ENCODE measurements at regions not wholly inside any gene's neighbourhood (a gene's known extent, or its start where the extent isn't known, plus 50 kb on each side); places are given as distances from the start of the nearest gene placed in this dataset.

GRCh38 chr6:146865756-146866379, 267.1 kb downstream of the ADGB start:
- Histone ChIP-seq H3K4me3 (ENCODE audit: severe bottlenecking) (no peak overlapping the region), H3K36me3 (ENCODE audit: low read depth) (no peaks in the 10 kb centered on the region), H3K4me1 (ENCODE audit: insufficient read depth, poor library complexity, severe bottlenecking) (no peaks in the 10 kb centered on the region), H3K27me3 (ENCODE audit: insufficient read depth, poor library complexity, severe bottlenecking) (no peaks in the 10 kb centered on the region), H3K27ac (ENCODE audit: poor library complexity, severe bottlenecking) (no peak overlapping the region), H3K9me3 (ENCODE audit: severe bottlenecking) (no peaks in the 10 kb centered on the region)
- DNase-seq (ENCODE audit: low spot score) (no peak), ATAC-seq (ENCODE audit: low read depth) (no peak)
- TF ChIP-seq, protein P1, sequence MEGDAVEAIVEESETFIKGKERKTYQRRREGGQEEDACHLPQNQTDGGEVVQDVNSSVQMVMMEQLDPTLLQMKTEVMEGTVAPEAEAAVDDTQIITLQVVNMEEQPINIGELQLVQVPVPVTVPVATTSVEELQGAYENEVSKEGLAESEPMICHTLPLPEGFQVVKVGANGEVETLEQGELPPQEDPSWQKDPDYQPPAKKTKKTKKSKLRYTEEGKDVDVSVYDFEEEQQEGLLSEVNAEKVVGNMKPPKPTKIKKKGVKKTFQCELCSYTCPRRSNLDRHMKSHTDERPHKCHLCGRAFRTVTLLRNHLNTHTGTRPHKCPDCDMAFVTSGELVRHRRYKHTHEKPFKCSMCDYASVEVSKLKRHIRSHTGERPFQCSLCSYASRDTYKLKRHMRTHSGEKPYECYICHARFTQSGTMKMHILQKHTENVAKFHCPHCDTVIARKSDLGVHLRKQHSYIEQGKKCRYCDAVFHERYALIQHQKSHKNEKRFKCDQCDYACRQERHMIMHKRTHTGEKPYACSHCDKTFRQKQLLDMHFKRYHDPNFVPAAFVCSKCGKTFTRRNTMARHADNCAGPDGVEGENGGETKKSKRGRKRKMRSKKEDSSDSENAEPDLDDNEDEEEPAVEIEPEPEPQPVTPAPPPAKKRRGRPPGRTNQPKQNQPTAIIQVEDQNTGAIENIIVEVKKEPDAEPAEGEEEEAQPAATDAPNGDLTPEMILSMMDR (IDR thresholded peaks at IDR 0.05; ENCODE audit: poor library complexity, severe bottlenecking): no peak

GRCh38 chr6:146866731-146867414, 268.1 kb downstream of the ADGB start:
- no peak for ATAC-seq (ENCODE audit: low read depth)
- TF ChIP-seq, protein P1 (IDR thresholded peaks at IDR 0.05; ENCODE audit: poor library complexity, severe bottlenecking): no peak
- H3K36me3 ChIP-seq (ENCODE audit: low read depth): no peaks in the 10 kb centered on the region

DNA sequence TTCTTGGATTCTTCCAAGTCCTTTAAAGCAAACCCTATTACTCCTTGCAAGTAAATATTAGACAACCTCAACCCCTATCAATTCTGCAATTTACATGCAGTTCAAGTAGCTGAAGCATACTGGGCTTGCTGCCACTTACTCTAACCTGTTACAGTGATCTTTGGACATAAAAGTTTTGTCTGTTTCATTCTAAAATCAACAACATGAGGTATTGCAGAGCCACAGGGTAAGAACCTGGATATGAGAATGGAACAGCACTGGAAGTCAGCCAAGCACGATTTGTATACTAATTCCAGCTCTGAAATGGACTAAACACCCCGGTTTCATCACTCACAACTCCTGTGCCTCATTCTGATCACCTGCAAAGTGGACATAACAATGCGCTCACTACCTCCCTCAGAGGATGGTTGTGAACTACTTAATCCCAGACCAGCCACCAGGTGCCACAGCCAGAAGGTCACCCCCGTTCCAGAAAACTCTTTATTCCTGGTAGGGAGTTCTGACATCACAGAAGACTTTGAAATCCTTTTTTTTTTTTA, 270.0 kb downstream of the ADGB start:
- Histone ChIP-seq H3K27ac (ENCODE audit: poor library complexity, severe bottlenecking) (no peak overlapping the region), H3K36me3 (ENCODE audit: low read depth) (no peaks in the 10 kb centered on the region), H3K27me3 (ENCODE audit: insufficient read depth, poor library complexity, severe bottlenecking) (no peaks in the 10 kb centered on the region), H3K4me1 (ENCODE audit: insufficient read depth, poor library complexity, severe bottlenecking) (no peaks in the 10 kb centered on the region), H3K9me3 (ENCODE audit: severe bottlenecking) (no peaks in the 10 kb centered on the region), H3K4me3 (ENCODE audit: severe bottlenecking) (no peak overlapping the region)
- DNase-seq (ENCODE audit: low spot score) (no peak), ATAC-seq (ENCODE audit: low read depth) (no peak)
- TF ChIP-seq, protein P1 (IDR thresholded peaks at IDR 0.05; ENCODE audit: poor library complexity, severe bottlenecking): no peak

More at GRCh38 chr6:146866731-146867414, 268.1 kb downstream of the ADGB start:
- no peak for DNase-seq (ENCODE audit: low spot score)
- Histone ChIP-seq H3K4me3 (ENCODE audit: severe bottlenecking) (no peak overlapping the region), H3K27me3 (ENCODE audit: insufficient read depth, poor library complexity, severe bottlenecking) (no peaks in the 10 kb centered on the region), H3K27ac (ENCODE audit: poor library complexity, severe bottlenecking) (no peak overlapping the region), H3K9me3 (ENCODE audit: severe bottlenecking) (no peaks in the 10 kb centered on the region), H3K4me1 (ENCODE audit: insufficient read depth, poor library complexity, severe bottlenecking) (no peaks in the 10 kb centered on the region)

GRCh38 chr6:146870760-146871159, 272.0 kb downstream of the ADGB start:
- no peak overlapping the region for H3K27ac ChIP-seq (ENCODE audit: poor library complexity, severe bottlenecking)
- no peaks in the 10 kb centered on the region for H3K4me1 ChIP-seq (ENCODE audit: insufficient read depth, poor library complexity, severe bottlenecking)

More at GRCh38 chr6:146870760-146871159, 272.0 kb downstream of the ADGB start:
- H3K27me3 ChIP-seq (ENCODE audit: insufficient read depth, poor library complexity, severe bottlenecking): no peaks in the 10 kb centered on the region
- H3K36me3 ChIP-seq (ENCODE audit: low read depth): no peaks in the 10 kb centered on the region
- H3K9me3 ChIP-seq (ENCODE audit: severe bottlenecking): no peaks in the 10 kb centered on the region
- H3K4me3 ChIP-seq (ENCODE audit: severe bottlenecking): no peak overlapping the region
- no peak for DNase-seq (ENCODE audit: low spot score)
- TF ChIP-seq, protein P1 (IDR thresholded peaks at IDR 0.05; ENCODE audit: poor library complexity, severe bottlenecking): no peak
- ATAC-seq (ENCODE audit: low read depth): no peak

All from RWPE2 (cell line).